Gastrocnemius medialis (tissue), 4 donors: ENCODE measurements at regions not wholly inside any gene's neighbourhood (a gene's known extent, or its start where the extent isn't known, plus 50 kb on each side); places are given as distances from the start of the nearest gene placed in this dataset.

Source experiments
- POLR2A ChIP-seq, 2 donors: fragments of 450-650 bp; IDR thresholded peaks; one replicate each; pipeline ENCODE4 v1.6.1; 2017; ENCODE audit warnings: antibody characterized with exemption in 2 of 2, mild to moderate bottlenecking in 2 of 2, moderate library complexity in 2 of 2
- TF ChIP-seq, protein P1 (sequence below), 5 experiments: fragments of 450-650 bp in 3 of 5; fragments of 200-600 bp in 2 of 5; sonication (generic) in 2 of 5; IDR thresholded peaks in 4 of 5; conservative IDR thresholded peaks in 1 of 5; 1 replicate in 4 of 5; 2 replicates in 1 of 5; pipeline ENCODE4 v1.5.1; 2016 to 2019; ENCODE audit warnings: antibody characterized with exemption in 5 of 5, mild to moderate bottlenecking in 3 of 5, moderate library complexity in 3 of 5

DNA sequence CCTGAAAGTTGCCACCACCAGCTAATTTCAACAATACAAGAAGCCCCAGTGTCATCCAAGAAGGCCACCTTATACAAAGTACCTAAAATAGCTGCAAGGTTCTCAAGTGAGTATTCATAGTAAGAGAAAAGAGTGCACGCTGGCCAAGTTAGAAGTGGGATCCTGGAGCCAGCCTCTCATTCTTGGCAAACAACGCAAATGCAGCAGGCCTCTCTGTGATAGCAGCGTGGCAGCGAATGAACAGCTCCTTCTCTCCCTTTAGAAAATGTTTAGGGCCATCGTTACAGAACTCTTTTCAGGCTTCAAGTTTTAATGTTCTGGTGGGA lies 78.0 kb upstream of the IFNG-AS1 start:
- TF ChIP-seq, protein P1, sequence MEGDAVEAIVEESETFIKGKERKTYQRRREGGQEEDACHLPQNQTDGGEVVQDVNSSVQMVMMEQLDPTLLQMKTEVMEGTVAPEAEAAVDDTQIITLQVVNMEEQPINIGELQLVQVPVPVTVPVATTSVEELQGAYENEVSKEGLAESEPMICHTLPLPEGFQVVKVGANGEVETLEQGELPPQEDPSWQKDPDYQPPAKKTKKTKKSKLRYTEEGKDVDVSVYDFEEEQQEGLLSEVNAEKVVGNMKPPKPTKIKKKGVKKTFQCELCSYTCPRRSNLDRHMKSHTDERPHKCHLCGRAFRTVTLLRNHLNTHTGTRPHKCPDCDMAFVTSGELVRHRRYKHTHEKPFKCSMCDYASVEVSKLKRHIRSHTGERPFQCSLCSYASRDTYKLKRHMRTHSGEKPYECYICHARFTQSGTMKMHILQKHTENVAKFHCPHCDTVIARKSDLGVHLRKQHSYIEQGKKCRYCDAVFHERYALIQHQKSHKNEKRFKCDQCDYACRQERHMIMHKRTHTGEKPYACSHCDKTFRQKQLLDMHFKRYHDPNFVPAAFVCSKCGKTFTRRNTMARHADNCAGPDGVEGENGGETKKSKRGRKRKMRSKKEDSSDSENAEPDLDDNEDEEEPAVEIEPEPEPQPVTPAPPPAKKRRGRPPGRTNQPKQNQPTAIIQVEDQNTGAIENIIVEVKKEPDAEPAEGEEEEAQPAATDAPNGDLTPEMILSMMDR (IDR thresholded peaks at IDR 0.05 in 4 of 5, conservative IDR thresholded peaks at IDR 0.05 in 1 of 5): no peak
- TF ChIP-seq POLR2A (IDR thresholded peaks at IDR 0.05): no peak
